ENCODE measurements at regions not wholly inside any gene's neighbourhood (a gene's known extent, or its start where the extent isn't known, plus 50 kb on each side); places are given as distances from the start of the nearest gene placed in this dataset.

- H3K4me3 ChIP-seq (ENCODE audit: low read depth, poor library complexity, severe bottlenecking) = no peak overlapping the region
- DNase-seq (ENCODE audit: low spot score in 2 of 2) = no peak
- TF ChIP-seq POLR2A (IDR thresholded peaks at IDR 0.05) = no peak
- TF ChIP-seq, protein P1, sequence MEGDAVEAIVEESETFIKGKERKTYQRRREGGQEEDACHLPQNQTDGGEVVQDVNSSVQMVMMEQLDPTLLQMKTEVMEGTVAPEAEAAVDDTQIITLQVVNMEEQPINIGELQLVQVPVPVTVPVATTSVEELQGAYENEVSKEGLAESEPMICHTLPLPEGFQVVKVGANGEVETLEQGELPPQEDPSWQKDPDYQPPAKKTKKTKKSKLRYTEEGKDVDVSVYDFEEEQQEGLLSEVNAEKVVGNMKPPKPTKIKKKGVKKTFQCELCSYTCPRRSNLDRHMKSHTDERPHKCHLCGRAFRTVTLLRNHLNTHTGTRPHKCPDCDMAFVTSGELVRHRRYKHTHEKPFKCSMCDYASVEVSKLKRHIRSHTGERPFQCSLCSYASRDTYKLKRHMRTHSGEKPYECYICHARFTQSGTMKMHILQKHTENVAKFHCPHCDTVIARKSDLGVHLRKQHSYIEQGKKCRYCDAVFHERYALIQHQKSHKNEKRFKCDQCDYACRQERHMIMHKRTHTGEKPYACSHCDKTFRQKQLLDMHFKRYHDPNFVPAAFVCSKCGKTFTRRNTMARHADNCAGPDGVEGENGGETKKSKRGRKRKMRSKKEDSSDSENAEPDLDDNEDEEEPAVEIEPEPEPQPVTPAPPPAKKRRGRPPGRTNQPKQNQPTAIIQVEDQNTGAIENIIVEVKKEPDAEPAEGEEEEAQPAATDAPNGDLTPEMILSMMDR (IDR thresholded peaks at IDR 0.05) = no peak
- intact Hi-C loops (cut with DNase I; ENCODE audit: low total_unique reads) = no loop called here
- 82 to 93% methylated on average over 4 of the region's 4 CpGs for WGBS, 2 donors
These were observed 210.2 kb downstream of the ARPP21 start for GRCh38 chr3:35849496-35849895.

DNA sequence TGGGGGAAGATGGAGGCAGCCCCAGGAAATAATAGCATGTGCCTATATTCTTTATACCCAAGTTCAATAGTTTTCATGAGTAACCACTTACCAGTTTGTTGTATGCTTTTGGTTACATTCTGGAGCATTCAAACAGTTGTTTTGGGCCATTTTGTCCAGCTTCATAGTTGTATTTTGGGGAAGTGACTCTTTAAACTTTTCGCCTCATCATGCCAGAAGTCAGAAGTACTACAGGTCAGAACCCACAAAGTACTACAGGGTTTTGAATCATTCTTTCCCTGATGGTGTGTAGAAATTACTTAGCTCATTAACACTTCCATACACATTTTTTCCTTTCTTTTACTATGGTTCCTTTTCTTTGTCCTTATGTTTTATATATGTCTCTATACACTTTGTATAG is 210.6 kb downstream of the ARPP21 start:
- intact Hi-C loops (cut with DNase I; ENCODE audit: low total_unique reads) = no loop called here
- no peak for DNase-seq (ENCODE audit: low spot score in 2 of 2)
- WGBS, 2 donors = 65 to 83% methylated on average over 1 of the region's 1 CpG
- no peak for TF ChIP-seq POLR2A (IDR thresholded peaks at IDR 0.05)
- TF ChIP-seq, protein P1 (IDR thresholded peaks at IDR 0.05) = no peak
- no peak overlapping the region for H3K4me3 ChIP-seq (ENCODE audit: low read depth, poor library complexity, severe bottlenecking)

DNA sequence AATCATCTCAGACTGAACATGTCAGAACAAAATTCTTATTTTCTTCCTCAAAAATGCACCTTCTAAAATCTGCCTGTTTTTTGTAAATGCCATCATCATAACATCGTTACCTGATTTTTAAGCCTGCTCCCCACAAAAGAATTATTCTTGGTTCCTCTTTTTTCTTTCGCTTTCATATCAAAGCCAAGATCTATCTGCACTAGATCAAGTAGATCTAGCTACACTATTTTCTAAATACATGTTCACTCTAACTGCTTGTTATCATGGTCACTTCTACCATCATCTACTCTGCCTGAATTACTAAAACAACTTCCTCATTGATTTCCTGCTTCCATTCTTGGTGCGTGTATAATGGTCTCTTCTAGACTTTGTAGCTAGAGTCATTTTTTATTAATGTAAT is 217.7 kb downstream of the ARPP21 start:
- intact Hi-C loops (cut with DNase I; ENCODE audit: low total_unique reads) = no loop called here
- WGBS, 2 donors = 67 to 81% methylated on average over 3 of the region's 3 CpGs

GRCh38 chr3:35862057-35862456 is 222.7 kb downstream of the ARPP21 start:
- intact Hi-C loops (cut with DNase I; ENCODE audit: low total_unique reads) = no loop called here
- WGBS, 2 donors = 81 to 90% methylated on average over 4 of the region's 4 CpGs
- no peak for DNase-seq (ENCODE audit: low spot score in 2 of 2)
- TF ChIP-seq, protein P1 (IDR thresholded peaks at IDR 0.05) = no peak
- H3K4me3 ChIP-seq (ENCODE audit: low read depth, poor library complexity, severe bottlenecking) = no peak overlapping the region

More for the DNA sequence above, 217.7 kb downstream of the ARPP21 start:
- no peak for TF ChIP-seq POLR2A (IDR thresholded peaks at IDR 0.05)
- TF ChIP-seq, protein P1 (IDR thresholded peaks at IDR 0.05) = no peak
- no peak overlapping the region for H3K4me3 ChIP-seq (ENCODE audit: low read depth, poor library complexity, severe bottlenecking)
- DNase-seq (ENCODE audit: low spot score in 2 of 2) = no peak

GRCh38 chr3:35864871-35865270 is 225.5 kb downstream of the ARPP21 start:
- TF ChIP-seq, protein P1 (IDR thresholded peaks at IDR 0.05) = no peak
- no peak for TF ChIP-seq POLR2A (IDR thresholded peaks at IDR 0.05)
- no peak overlapping the region for H3K4me3 ChIP-seq (ENCODE audit: low read depth, poor library complexity, severe bottlenecking)
- DNase-seq (ENCODE audit: low spot score in 2 of 2) = no peak
- WGBS, 2 donors = 86 to 89% methylated on average over 2 of the region's 2 CpGs
- intact Hi-C loops (cut with DNase I; ENCODE audit: low total_unique reads) = no loop called here

DNA sequence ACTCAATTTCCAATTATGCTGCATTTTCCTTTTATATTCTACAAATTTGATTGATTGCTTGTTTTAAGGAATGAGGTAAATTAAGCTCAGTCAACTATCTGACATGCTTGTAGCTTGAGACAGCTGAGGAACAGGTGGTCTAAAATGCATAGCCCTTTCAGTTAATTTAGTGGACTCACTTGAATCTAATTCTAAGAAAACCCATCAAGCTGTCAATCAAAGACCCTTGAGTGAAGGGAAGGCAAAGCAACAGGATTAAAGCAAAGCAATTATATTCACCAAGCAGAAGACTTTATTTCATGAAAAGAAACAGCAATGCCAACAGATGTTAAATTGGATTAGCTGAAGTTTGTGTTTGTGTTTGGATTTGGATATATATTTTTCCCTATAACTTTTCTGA is 228.5 kb downstream of the ARPP21 start:
- H3K4me3 ChIP-seq (ENCODE audit: low read depth, poor library complexity, severe bottlenecking) = no peak overlapping the region
- intact Hi-C loops (cut with DNase I; ENCODE audit: low total_unique reads) = no loop called here
- no peak for DNase-seq (ENCODE audit: low spot score in 2 of 2)
- TF ChIP-seq, protein P1 (IDR thresholded peaks at IDR 0.05) = no peak
- TF ChIP-seq POLR2A (IDR thresholded peaks at IDR 0.05) = no peak

Measured in lower leg skin (tissue), 4 donors.